Lower leg skin (tissue), 4 donors: ENCODE measurements at regions not wholly inside any gene's neighbourhood (a gene's known extent, or its start where the extent isn't known, plus 50 kb on each side); places are given as distances from the start of the nearest gene placed in this dataset.

Source experiments
- DNase-seq, 2 donors: peaks; one replicate each; pipeline ENCODE4 v3.0.0-alpha.2; 2019; ENCODE audit warnings: low spot score in 2 of 2
- H3K4me3 ChIP-seq: fragments of 200-600 bp; sonication (generic); 2 replicates; pipeline ENCODE4 v1.5.1; 2017; ENCODE audit warnings: mild to moderate bottlenecking, low read depth; ENCODE audit not compliant: poor library complexity, severe bottlenecking
- POLR2A ChIP-seq, 2 donors: fragments of 450-650 bp; IDR thresholded peaks; one replicate each; pipeline ENCODE4 v1.6.1; 2016 to 2017; ENCODE audit warnings: antibody characterized with exemption in 2 of 2, mild to moderate bottlenecking in 1 of 2, moderate library complexity in 1 of 2
- WGBS, 2 donors: methylation state at CpG; one replicate each; pipeline ENCODE4 v1.1.5; 2018; 5-methylcytosine and 5-hydroxymethylcytosine counted together
- intact Hi-C: fragments of 100-400 bp; cut with DNase I; formaldehyde crosslinking; loops from one replicate; pipeline ENCODE4 v1.15.0; 2023; ENCODE audit warnings: low total_unique reads
- TF ChIP-seq, protein P1 (sequence below), 3 donors: fragments of 450-650 bp; IDR thresholded peaks; one replicate each; pipeline ENCODE4 v1.5.1; 2016; ENCODE audit warnings: antibody characterized with exemption in 3 of 3, mild to moderate bottlenecking in 3 of 3, moderate library complexity in 2 of 3

DNA sequence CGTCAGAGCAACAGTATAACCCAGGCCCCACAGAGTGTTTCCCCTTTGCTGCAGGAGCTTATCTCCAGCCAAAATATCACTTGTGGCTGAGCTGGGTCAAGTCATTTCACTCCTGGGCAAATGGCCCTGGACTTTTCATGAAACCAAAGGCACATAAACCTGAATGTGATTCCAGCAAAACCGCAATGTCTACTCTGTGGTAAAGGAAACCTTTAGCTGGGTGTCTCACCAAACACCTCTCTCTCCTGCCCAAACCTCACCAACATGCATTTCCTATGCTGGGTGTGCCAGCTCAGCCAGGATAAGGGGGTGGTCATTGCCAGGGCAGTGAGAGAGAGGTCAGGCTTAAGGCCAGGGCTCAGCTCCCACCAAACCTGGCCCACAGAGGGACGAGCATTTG lies 67.4 kb downstream of the GTPBP8 start:
- 88 to 98% methylated on average over 3 of the region's 3 CpGs for WGBS, 2 donors
- TF ChIP-seq, protein P1, sequence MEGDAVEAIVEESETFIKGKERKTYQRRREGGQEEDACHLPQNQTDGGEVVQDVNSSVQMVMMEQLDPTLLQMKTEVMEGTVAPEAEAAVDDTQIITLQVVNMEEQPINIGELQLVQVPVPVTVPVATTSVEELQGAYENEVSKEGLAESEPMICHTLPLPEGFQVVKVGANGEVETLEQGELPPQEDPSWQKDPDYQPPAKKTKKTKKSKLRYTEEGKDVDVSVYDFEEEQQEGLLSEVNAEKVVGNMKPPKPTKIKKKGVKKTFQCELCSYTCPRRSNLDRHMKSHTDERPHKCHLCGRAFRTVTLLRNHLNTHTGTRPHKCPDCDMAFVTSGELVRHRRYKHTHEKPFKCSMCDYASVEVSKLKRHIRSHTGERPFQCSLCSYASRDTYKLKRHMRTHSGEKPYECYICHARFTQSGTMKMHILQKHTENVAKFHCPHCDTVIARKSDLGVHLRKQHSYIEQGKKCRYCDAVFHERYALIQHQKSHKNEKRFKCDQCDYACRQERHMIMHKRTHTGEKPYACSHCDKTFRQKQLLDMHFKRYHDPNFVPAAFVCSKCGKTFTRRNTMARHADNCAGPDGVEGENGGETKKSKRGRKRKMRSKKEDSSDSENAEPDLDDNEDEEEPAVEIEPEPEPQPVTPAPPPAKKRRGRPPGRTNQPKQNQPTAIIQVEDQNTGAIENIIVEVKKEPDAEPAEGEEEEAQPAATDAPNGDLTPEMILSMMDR (IDR thresholded peaks at IDR 0.05) = no peak
- no peak for TF ChIP-seq POLR2A (IDR thresholded peaks at IDR 0.05)
- no peak overlapping the region for H3K4me3 ChIP-seq
- DNase-seq = no peak
- intact Hi-C loops = no loop called here

- TF ChIP-seq, protein P1 (IDR thresholded peaks at IDR 0.05) = no peak
- no peak for TF ChIP-seq POLR2A (IDR thresholded peaks at IDR 0.05)
- H3K4me3 ChIP-seq = no peak overlapping the region
- intact Hi-C loops = no loop called here
- DNase-seq = no peak
Measured at GRCh38 chr3:113062705-113063104, 71.9 kb downstream of the GTPBP8 start.

DNA sequence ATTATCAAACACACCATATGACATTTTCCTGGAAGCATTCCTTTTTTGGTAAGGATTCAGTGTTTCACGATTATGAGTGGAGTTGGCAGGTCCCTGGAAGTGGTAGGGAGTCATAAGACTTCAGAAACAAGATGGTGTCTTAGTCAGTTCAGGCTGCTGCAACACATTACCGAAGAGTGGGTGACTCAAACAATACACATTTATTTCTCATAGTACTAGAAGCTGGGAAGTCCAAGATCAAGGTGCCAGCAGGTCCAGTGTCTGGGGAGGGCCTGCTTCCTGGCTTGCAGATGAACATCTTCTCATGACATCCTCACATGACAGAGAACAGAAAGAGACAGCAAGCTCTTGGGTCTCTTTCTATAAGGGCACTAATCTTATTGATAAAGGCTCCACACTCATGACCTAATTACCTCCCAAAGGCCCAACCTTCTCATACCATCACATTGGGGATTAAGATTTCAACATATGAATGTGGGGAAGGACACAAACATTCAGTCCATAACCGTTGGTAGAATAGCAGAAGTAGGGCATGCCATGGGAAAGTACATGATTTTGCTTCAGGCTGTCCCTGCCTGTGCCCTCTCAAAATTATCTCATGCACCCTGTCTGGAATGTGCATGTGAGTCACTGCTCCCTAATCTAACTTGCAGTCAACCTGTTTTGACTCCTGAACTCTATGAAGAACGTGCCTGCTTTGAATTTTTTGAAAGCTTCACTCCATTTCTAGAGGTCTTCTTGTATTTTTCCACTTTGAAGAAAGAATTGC lies 72.5 kb downstream of the GTPBP8 start:
- TF ChIP-seq POLR2A (IDR thresholded peaks at IDR 0.05) = no peak
- TF ChIP-seq, protein P1 (IDR thresholded peaks at IDR 0.05) = no peak
- WGBS, 2 donors = 66 to 73% methylated on average over 4 of the region's 4 CpGs
- no peak for DNase-seq
- H3K4me3 ChIP-seq = no peak overlapping the region
- intact Hi-C loops = no loop called here

- intact Hi-C loops = no loop called here
- no peak for DNase-seq
- H3K4me3 ChIP-seq = no peak overlapping the region
- 67 to 73% methylated on average over 1 of the region's 1 CpG for WGBS, 2 donors
- no peak for TF ChIP-seq POLR2A (IDR thresholded peaks at IDR 0.05)
- TF ChIP-seq, protein P1 (IDR thresholded peaks at IDR 0.05) = no peak
Measured at GRCh38 chr3:113064183-113064582, 73.4 kb downstream of the GTPBP8 start.

DNA sequence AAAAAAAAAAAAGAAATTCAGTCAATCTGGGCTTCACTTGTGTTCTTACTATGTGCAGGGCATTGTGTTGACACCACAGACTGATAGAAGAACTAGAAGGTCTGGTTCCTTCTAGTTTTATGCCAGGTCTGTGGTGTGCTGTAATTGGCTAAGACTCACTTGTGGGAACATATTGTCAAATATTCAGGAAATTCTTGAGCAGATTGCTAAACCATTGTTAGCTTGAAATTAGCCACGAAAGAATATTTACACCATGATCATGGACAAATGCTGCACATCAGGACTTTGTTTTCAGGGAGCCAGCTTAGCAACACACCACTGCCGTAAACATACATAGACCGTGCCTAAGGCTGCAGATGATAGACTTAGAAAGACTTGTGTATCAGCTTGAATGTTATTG lies 74.6 kb downstream of the GTPBP8 start:
- TF ChIP-seq, protein P1 (IDR thresholded peaks at IDR 0.05) = no peak
- no peak for TF ChIP-seq POLR2A (IDR thresholded peaks at IDR 0.05)
- DNase-seq = no peak
- WGBS, 2 donors = 81 to 83% methylated on average over 3 of the region's 3 CpGs
- intact Hi-C loops = no loop called here
- no peak overlapping the region for H3K4me3 ChIP-seq
